Astrocyte (in vitro differentiated cells and primary cell): ENCODE measurements at regions not wholly inside any gene's neighbourhood (a gene's known extent, or its start where the extent isn't known, plus 50 kb on each side); places are given as distances from the start of the nearest gene placed in this dataset.

Source experiments
- DNase-seq: peaks from one replicate; pipeline ENCODE4 v3.0.0-alpha.2; 2010; ENCODE audit warnings: low read depth
- FAIRE-seq: peaks from 2 replicates; lab custom pipeline; 2011; peaks lifted over from hg19 to GRCh38; lab: Jason Lieb, UNC
- H2AFZ ChIP-seq: 2 replicates; pipeline ENCODE4 v1.6.0; 2012; ENCODE audit warnings: low read depth, low read length, inconsistent platforms
- H3K27ac ChIP-seq: 2 replicates; pipeline ENCODE4 v1.5.1; 2011; ENCODE audit warnings: low read depth, low read length, inconsistent platforms
- H3K27me3 ChIP-seq: 2 replicates; pipeline ENCODE4 v1.6.0; 2011; ENCODE audit warnings: low read length, inconsistent platforms; ENCODE audit not compliant: insufficient read depth
- H3K36me3 ChIP-seq: 2 replicates; pipeline ENCODE4 v1.5.1; 2011; ENCODE audit warnings: low read length, inconsistent platforms; ENCODE audit not compliant: insufficient read depth
- H3K4me1 ChIP-seq: 2 replicates; pipeline ENCODE4 v1.5.1; 2011; ENCODE audit warnings: low read length, inconsistent platforms; ENCODE audit not compliant: insufficient read depth
- H3K4me2 ChIP-seq: 2 replicates; pipeline ENCODE4 v1.6.0; 2012; ENCODE audit warnings: low read length, inconsistent platforms
- H3K4me3 ChIP-seq: 2 replicates; pipeline ENCODE4 v1.5.1; 2011; ENCODE audit warnings: low read depth, mild to moderate bottlenecking, low read length, inconsistent platforms; ENCODE audit not compliant: insufficient read depth
- H3K79me2 ChIP-seq: 2 replicates; pipeline ENCODE4 v1.6.0; 2012; ENCODE audit warnings: mild to moderate bottlenecking, low read length, inconsistent platforms; ENCODE audit not compliant: insufficient read depth
- H3K9ac ChIP-seq: 2 replicates; pipeline ENCODE4 v1.6.0; 2012; ENCODE audit warnings: mild to moderate bottlenecking, low read length, inconsistent platforms
- H3K9me3 ChIP-seq: 2 replicates; pipeline ENCODE4 v1.5.1; 2012; ENCODE audit warnings: low read depth, mild to moderate bottlenecking, low read length, inconsistent platforms; ENCODE audit not compliant: insufficient read depth
- H4K20me1 ChIP-seq: 2 replicates; pipeline ENCODE4 v1.6.0; 2012; ENCODE audit warnings: low read length, inconsistent platforms; ENCODE audit not compliant: insufficient read depth
- H3K27ac Mint-ChIP-seq: one replicate; pipeline ENCODE4 v1.8.0; 2021; ENCODE audit warnings: mild to moderate bottlenecking, mixed read lengths; ENCODE audit not compliant: unreplicated experiment
- H3K27me3 Mint-ChIP-seq: one replicate; pipeline ENCODE4 v1.8.0; 2021; ENCODE audit warnings: low read depth, mixed read lengths; ENCODE audit not compliant: unreplicated experiment
- H3K36me3 Mint-ChIP-seq: one replicate; pipeline ENCODE4 v1.8.0; 2021; ENCODE audit warnings: low read depth, mixed read lengths; ENCODE audit not compliant: unreplicated experiment
- H3K4me1 Mint-ChIP-seq: one replicate; pipeline ENCODE4 v1.8.0; 2021; ENCODE audit warnings: low read depth, mixed read lengths; ENCODE audit not compliant: unreplicated experiment
- H3K4me3 Mint-ChIP-seq: one replicate; pipeline ENCODE4 v1.8.0; 2021; ENCODE audit warnings: mild to moderate bottlenecking, moderate library complexity, mixed read lengths; ENCODE audit not compliant: unreplicated experiment
- H3K9me3 Mint-ChIP-seq: one replicate; pipeline ENCODE4 v1.8.0; 2021; ENCODE audit warnings: mild to moderate bottlenecking, mixed read lengths; ENCODE audit not compliant: unreplicated experiment
- EZH2 ChIP-seq: IDR thresholded peaks from 2 replicates; pipeline ENCODE4 v1.6.1; 2012; ENCODE audit warnings: mild to moderate bottlenecking, low read length, inconsistent platforms; ENCODE audit not compliant: insufficient read depth
- TF ChIP-seq, protein P1 (sequence below): IDR thresholded peaks from 2 replicates; pipeline ENCODE4 v1.5.1; 2011; ENCODE audit warnings: low read depth, mild to moderate bottlenecking, inconsistent platforms, low read length, moderate library complexity; ENCODE audit not compliant: insufficient read depth

- Histone ChIP-seq H3K27me3 (no peaks in the 10 kb centered on the region), H3K79me2 (no peaks in the 10 kb centered on the region), H2AFZ (no peak overlapping the region), H3K27ac (no peak overlapping the region), H4K20me1 (no peaks in the 10 kb centered on the region), H3K9me3 (no peaks in the 10 kb centered on the region), H3K4me1 (no peaks in the 10 kb centered on the region), H3K4me2 (no peak overlapping the region), H3K9ac (no peak overlapping the region), H3K4me3 (no peak overlapping the region), H3K36me3 (no peaks in the 10 kb centered on the region)
- Mint-ChIP-seq H3K27ac (no peak overlapping the region), H3K4me3 (no peak overlapping the region), H3K4me1 (peaks cover 2% of the 10 kb centered on the region), H3K27me3 (peaks cover 39% of the 10 kb centered on the region), H3K9me3 (no peaks in the 10 kb centered on the region), H3K36me3 (no peaks in the 10 kb centered on the region)
- no peak for TF ChIP-seq EZH2
- TF ChIP-seq, protein P1, sequence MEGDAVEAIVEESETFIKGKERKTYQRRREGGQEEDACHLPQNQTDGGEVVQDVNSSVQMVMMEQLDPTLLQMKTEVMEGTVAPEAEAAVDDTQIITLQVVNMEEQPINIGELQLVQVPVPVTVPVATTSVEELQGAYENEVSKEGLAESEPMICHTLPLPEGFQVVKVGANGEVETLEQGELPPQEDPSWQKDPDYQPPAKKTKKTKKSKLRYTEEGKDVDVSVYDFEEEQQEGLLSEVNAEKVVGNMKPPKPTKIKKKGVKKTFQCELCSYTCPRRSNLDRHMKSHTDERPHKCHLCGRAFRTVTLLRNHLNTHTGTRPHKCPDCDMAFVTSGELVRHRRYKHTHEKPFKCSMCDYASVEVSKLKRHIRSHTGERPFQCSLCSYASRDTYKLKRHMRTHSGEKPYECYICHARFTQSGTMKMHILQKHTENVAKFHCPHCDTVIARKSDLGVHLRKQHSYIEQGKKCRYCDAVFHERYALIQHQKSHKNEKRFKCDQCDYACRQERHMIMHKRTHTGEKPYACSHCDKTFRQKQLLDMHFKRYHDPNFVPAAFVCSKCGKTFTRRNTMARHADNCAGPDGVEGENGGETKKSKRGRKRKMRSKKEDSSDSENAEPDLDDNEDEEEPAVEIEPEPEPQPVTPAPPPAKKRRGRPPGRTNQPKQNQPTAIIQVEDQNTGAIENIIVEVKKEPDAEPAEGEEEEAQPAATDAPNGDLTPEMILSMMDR, result no peak
- no peak for FAIRE-seq
- no peak for DNase-seq
Observed at GRCh38 chr1:5740865-5741860, 251.1 kb downstream of the NPHP4 start.

DNA sequence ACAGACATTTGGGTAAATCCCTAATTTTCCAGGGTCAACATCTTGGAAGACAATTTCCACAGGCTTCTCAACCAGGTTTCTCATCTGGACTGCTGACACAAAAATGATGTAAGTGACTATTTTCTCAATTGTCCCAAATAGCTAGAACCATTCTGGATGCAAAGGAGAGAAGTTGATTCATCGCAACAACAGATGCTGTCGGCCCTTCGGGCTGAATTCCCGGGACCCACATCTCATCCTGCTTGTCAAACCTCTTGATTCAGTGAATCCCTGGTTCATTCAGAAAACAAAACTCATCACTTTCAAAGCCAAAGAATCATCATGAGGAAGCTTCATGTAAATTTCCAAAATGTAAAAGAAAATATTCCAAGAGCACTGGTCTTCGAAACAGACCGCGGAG is 251.8 kb downstream of the NPHP4 start:
- Mint-ChIP-seq H3K27me3 (peaks cover 42% of the 10 kb centered on the region), H3K4me3 (no peak overlapping the region), H3K9me3 (no peaks in the 10 kb centered on the region), H3K27ac (no peak overlapping the region), H3K36me3 (no peaks in the 10 kb centered on the region), H3K4me1 (peaks cover 2% of the 10 kb centered on the region)
- Histone ChIP-seq H3K36me3 (no peaks in the 10 kb centered on the region), H2AFZ (no peak overlapping the region), H3K4me2 (no peak overlapping the region), H3K27ac (no peak overlapping the region), H3K4me3 (no peak overlapping the region), H3K9ac (no peak overlapping the region), H3K4me1 (no peaks in the 10 kb centered on the region), H4K20me1 (no peaks in the 10 kb centered on the region), H3K27me3 (no peaks in the 10 kb centered on the region), H3K9me3 (no peaks in the 10 kb centered on the region), H3K79me2 (no peaks in the 10 kb centered on the region)
- FAIRE-seq, result no peak
- TF ChIP-seq, protein P1, result no peak
- no peak for TF ChIP-seq EZH2
- no peak for DNase-seq

- Histone ChIP-seq H3K4me3 (no peak overlapping the region), H3K4me1 (no peaks in the 10 kb centered on the region), H3K27ac (no peak overlapping the region), H3K4me2 (no peak overlapping the region), H3K36me3 (no peaks in the 10 kb centered on the region), H3K9ac (no peak overlapping the region), H2AFZ (no peak overlapping the region), H4K20me1 (no peaks in the 10 kb centered on the region), H3K79me2 (no peaks in the 10 kb centered on the region), H3K27me3 (no peaks in the 10 kb centered on the region), H3K9me3 (no peaks in the 10 kb centered on the region)
- Mint-ChIP-seq H3K9me3 (no peaks in the 10 kb centered on the region), H3K4me3 (no peak overlapping the region), H3K36me3 (no peaks in the 10 kb centered on the region), H3K4me1 (peaks cover 2% of the 10 kb centered on the region), H3K27me3 (peaks cover 40% of the 10 kb centered on the region), H3K27ac (no peak overlapping the region)
- DNase-seq (no peak), FAIRE-seq (no peak)
- TF ChIP-seq, protein P1, result no peak
- no peak for TF ChIP-seq EZH2
Observed at GRCh38 chr1:5739561-5740078, 252.6 kb downstream of the NPHP4 start.
